ENCODE measurements at regions not wholly inside any gene's neighbourhood (a gene's known extent, or its start where the extent isn't known, plus 50 kb on each side); places are given as distances from the start of the nearest gene placed in this dataset.

GRCh38 chr2:120525056-120526046, 179.4 kb downstream of the INHBB start (continued):
- TF ChIP-seq, protein P1, sequence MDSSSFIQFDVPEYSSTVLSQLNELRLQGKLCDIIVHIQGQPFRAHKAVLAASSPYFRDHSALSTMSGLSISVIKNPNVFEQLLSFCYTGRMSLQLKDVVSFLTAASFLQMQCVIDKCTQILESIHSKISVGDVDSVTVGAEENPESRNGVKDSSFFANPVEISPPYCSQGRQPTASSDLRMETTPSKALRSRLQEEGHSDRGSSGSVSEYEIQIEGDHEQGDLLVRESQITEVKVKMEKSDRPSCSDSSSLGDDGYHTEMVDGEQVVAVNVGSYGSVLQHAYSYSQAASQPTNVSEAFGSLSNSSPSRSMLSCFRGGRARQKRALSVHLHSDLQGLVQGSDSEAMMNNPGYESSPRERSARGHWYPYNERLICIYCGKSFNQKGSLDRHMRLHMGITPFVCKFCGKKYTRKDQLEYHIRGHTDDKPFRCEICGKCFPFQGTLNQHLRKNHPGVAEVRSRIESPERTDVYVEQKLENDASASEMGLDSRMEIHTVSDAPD (CRISPR knock-in tag; IDR thresholded peaks at IDR 0.05) = peak; percentile 93
- TF ChIP-seq ZNF567 (CRISPR knock-in tag; IDR thresholded peaks at IDR 0.05; ENCODE audit: borderline replicate concordance) (no peak), ZNF691 (CRISPR knock-in tag; IDR thresholded peaks at IDR 0.05; ENCODE audit: borderline replicate concordance, low read depth) (peak; percentile 89; the same call in 1 of the 2 replicates), FOXM1 (CRISPR knock-in tag; IDR thresholded peaks at IDR 0.05) (no peak), HMG20A (CRISPR knock-in tag; IDR thresholded peaks at IDR 0.05; ENCODE audit: borderline replicate concordance) (peak; percentile 96), ZFY (CRISPR knock-in tag; IDR thresholded peaks at IDR 0.05) (peak; percentile 50; the same call in 1 of the 2 replicates), SPEN (CRISPR knock-in tag; IDR thresholded peaks at IDR 0.05; ENCODE audit: low read depth) (peak; percentile 80; the same call in 1 of the 2 replicates), EED (CRISPR knock-in tag; IDR thresholded peaks at IDR 0.05) (no peak), MXD3 (CRISPR knock-in tag; IDR thresholded peaks at IDR 0.05) (peak; percentile 69; the same call in 1 of the 2 replicates), ZFP1 (CRISPR knock-in tag; IDR thresholded peaks at IDR 0.05) (peak; percentile 70; the same call in 1 of the 2 replicates), DZIP1 (CRISPR knock-in tag; IDR thresholded peaks at IDR 0.05) (no peak), ELF3 (CRISPR knock-in tag; IDR thresholded peaks at IDR 0.05) (peak; percentile 99), ZNF24 (IDR thresholded peaks at IDR 0.05) (peak; percentile 73), MTA3 (CRISPR knock-in tag; IDR thresholded peaks at IDR 0.05) (no peak), SMAD1 (CRISPR knock-in tag; IDR thresholded peaks at IDR 0.05; ENCODE audit: borderline replicate concordance, low read depth) (no peak), ZNF12 (CRISPR knock-in tag; IDR thresholded peaks at IDR 0.05) (peak; percentile 53; the same call in 1 of the 2 replicates), CEBPG (CRISPR knock-in tag; IDR thresholded peaks at IDR 0.05) (peak; percentile 73), PRDM15 (CRISPR knock-in tag; IDR thresholded peaks at IDR 0.05) (no peak)
- TF ChIP-seq, protein P2, sequence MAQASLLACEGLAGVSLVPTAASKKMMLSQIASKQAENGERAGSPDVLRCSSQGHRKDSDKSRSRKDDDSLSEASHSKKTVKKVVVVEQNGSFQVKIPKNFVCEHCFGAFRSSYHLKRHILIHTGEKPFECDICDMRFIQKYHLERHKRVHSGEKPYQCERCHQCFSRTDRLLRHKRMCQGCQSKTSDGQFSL (CRISPR knock-in tag; IDR thresholded peaks at IDR 0.05) = no peak
